PC-3 (cell line): ENCODE measurements at regions not wholly inside any gene's neighbourhood (a gene's known extent, or its start where the extent isn't known, plus 50 kb on each side); places are given as distances from the start of the nearest gene placed in this dataset.

Experiments
- CTCF ChIP-seq: fragments of 300-600 bp; sonication (generic); conservative IDR thresholded peaks from 2 replicates; pipeline ENCODE4 v1.5.1; 2017; ENCODE audit warnings: antibody characterized with exemption, low read depth, mild to moderate bottlenecking, low read length
- EZH2 ChIP-seq: fragments of 300-600 bp; sonication (generic); IDR thresholded peaks from one replicate; pipeline ENCODE4 v1.6.1; 2017; ENCODE audit warnings: antibody characterized with exemption, mild to moderate bottlenecking, low read length; ENCODE audit not compliant: unreplicated experiment

DNA sequence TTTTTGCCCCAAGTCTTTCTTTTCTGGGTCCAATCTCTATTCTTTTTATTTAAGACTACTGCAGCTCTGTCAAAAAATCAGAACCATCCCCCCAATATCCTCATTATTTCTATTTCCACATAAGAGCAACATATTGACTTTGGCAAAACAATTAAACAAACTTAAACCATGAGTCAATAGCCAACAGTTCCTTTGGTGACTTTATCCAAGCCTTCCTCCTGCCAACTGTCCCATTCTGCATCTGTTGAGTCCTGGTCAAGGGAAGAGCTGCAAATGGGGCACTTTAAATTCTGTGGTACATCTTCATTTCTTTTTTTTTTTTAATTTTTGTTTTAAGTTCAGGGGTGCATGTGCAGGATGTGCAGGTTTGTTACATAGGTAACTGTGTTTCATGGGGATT, 1875.0 kb upstream of the PCDH7 start:
- no peak for TF ChIP-seq CTCF
- TF ChIP-seq EZH2 = no peak
